ENCODE measurements at regions not wholly inside any gene's neighbourhood (a gene's known extent, or its start where the extent isn't known, plus 50 kb on each side); places are given as distances from the start of the nearest gene placed in this dataset.

DNA sequence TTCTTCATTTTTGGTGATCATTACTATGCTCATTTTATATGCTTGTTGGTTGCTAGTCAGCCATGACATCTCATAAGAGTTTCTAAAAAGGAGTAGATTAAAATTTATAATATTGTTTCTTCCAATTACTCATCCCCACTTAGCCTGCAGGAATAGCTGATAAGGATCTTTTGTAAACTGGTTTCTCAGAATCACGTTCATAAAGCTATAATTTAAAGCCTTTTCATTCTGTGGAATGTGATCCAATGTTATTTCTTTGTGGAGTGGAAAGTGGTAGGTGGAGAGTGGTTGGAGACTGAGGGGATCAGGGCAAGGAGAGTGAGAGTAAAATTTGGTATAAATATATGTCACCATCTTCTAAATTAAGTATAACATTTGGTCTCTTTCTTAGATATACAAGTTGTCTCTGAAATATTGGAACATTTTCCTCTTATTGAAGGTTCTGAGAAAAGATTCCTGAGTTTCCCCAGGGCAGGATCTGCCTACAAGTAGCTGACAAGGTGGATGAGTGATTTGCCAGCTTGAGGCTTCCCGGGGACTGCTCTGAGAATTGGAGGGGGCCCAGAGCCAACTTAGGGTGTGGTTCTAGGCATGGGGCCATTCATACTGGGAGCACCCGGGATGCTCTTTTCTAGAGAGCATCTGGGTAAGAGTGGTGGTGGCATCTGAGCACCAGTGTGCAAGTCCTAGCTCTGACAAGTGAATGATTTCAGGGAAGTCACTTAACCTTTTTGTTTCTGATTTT lies 116.4 kb downstream of the TBX19 start:
- Mint-ChIP-seq H3K36me3 (ENCODE audit: low read depth) (no peaks in the 10 kb centered on the region), H3K27ac (no peak overlapping the region), H3K9me3 (no peaks in the 10 kb centered on the region)

DNA sequence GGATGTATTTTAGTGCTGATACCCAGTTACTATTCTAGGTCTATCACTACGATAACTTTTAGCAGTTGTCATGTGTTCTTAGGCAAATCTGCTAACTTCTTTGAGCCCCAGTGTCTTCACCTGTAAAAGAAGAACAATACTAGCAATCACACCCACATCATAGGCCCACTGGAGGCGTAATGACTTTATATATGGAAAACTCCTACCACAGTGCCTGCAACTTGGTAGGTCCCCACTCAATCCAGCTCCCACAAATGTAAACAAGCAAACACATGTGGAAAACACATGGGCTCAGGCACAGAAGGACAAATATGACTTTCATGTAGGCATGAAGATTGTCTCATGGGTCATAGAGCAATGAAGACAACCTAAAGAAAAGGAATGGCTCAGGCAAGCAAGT lies 115.8 kb downstream of the TBX19 start:
- Mint-ChIP-seq H3K27me3 (ENCODE audit: low read depth) (peaks cover 14% of the 10 kb centered on the region), H3K36me3 (ENCODE audit: low read depth) (no peaks in the 10 kb centered on the region), H3K27ac (no peak overlapping the region), H3K4me1 (peaks cover 7% of the 10 kb centered on the region), H3K9me3 (no peaks in the 10 kb centered on the region), H3K4me3 (no peak overlapping the region)
- TF ChIP-seq, protein P1, sequence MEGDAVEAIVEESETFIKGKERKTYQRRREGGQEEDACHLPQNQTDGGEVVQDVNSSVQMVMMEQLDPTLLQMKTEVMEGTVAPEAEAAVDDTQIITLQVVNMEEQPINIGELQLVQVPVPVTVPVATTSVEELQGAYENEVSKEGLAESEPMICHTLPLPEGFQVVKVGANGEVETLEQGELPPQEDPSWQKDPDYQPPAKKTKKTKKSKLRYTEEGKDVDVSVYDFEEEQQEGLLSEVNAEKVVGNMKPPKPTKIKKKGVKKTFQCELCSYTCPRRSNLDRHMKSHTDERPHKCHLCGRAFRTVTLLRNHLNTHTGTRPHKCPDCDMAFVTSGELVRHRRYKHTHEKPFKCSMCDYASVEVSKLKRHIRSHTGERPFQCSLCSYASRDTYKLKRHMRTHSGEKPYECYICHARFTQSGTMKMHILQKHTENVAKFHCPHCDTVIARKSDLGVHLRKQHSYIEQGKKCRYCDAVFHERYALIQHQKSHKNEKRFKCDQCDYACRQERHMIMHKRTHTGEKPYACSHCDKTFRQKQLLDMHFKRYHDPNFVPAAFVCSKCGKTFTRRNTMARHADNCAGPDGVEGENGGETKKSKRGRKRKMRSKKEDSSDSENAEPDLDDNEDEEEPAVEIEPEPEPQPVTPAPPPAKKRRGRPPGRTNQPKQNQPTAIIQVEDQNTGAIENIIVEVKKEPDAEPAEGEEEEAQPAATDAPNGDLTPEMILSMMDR (IDR thresholded peaks at IDR 0.05; ENCODE audit: unreplicated experiment in 3 of 3) = no peak

More for the DNA sequence above, 116.4 kb downstream of the TBX19 start:
- Mint-ChIP-seq H3K4me3 (no peak overlapping the region), H3K4me1 (peaks cover 7% of the 10 kb centered on the region), H3K27me3 (ENCODE audit: low read depth) (peaks cover 14% of the 10 kb centered on the region)
- TF ChIP-seq, protein P1 (IDR thresholded peaks at IDR 0.05; ENCODE audit: unreplicated experiment in 3 of 3) = no peak

DNA sequence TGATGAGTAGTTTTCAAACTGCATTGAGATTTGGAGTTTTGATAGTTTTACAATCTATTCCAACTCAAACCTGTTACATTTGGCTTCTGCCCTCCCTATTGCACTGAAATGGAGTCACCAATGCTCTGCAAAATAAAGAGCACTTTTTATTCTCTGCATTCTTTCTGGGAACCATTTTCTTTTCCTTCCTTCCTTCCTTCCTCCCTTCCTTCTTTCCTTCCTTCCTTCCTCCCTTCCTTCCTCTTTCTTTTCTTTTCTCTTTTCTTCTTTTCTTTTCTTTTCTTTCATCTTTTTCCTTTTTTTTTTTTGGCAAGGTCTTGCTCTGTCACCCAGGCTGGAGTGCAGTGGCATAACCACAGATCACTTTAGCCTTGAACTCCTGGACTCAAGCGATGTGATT lies 114.2 kb downstream of the TBX19 start:
- peaks cover 14% of the 10 kb centered on the region for H3K27me3 Mint-ChIP-seq (ENCODE audit: low read depth)

DNA sequence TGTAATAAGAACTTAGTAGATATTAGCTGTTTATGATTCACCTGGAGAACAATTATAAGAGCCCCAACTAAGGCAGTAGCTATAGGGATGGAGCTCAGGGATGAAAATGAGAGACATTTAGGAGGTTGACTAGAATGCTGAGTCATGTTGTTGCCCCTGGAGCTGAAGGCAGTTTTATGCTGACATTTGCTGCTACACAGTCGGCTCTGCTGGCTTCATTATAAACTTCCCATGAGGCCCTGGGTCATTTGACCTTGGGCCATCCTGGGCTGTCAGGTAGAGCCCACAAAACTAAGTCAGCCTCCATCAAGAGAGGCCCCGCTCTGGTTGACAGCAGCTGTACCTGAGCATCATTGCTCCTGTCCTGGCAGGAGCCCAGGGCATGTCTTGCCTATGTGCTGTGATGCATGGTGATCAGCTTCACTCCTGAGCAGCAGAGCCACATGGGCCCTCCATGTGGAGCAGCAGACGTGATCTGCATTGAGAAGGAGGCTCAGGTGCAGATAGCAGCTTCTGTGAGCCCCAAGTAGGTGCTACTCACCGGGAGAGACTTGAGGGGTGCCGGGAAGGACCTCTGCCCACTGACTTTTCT lies 112.4 kb downstream of the TBX19 start:
- no peak overlapping the region for H3K27ac Mint-ChIP-seq
- peaks cover 3% of the 10 kb centered on the region for H3K4me1 Mint-ChIP-seq
- TF ChIP-seq, protein P1 (IDR thresholded peaks at IDR 0.05; ENCODE audit: unreplicated experiment in 3 of 3) = no peak
- H3K9me3 Mint-ChIP-seq = no peaks in the 10 kb centered on the region
- no peak overlapping the region for H3K4me3 Mint-ChIP-seq
- no peaks in the 10 kb centered on the region for H3K36me3 Mint-ChIP-seq (ENCODE audit: low read depth)
- H3K27me3 Mint-ChIP-seq (ENCODE audit: low read depth) = peaks cover 22% of the 10 kb centered on the region

More for the DNA sequence above, 114.2 kb downstream of the TBX19 start:
- H3K4me1 Mint-ChIP-seq = peaks cover 7% of the 10 kb centered on the region
- H3K36me3 Mint-ChIP-seq (ENCODE audit: low read depth) = no peaks in the 10 kb centered on the region
- H3K9me3 Mint-ChIP-seq = no peaks in the 10 kb centered on the region
- H3K4me3 Mint-ChIP-seq = no peak overlapping the region
- TF ChIP-seq, protein P1 (IDR thresholded peaks at IDR 0.05; ENCODE audit: unreplicated experiment in 3 of 3) = no peak
- no peak overlapping the region for H3K27ac Mint-ChIP-seq

DNA sequence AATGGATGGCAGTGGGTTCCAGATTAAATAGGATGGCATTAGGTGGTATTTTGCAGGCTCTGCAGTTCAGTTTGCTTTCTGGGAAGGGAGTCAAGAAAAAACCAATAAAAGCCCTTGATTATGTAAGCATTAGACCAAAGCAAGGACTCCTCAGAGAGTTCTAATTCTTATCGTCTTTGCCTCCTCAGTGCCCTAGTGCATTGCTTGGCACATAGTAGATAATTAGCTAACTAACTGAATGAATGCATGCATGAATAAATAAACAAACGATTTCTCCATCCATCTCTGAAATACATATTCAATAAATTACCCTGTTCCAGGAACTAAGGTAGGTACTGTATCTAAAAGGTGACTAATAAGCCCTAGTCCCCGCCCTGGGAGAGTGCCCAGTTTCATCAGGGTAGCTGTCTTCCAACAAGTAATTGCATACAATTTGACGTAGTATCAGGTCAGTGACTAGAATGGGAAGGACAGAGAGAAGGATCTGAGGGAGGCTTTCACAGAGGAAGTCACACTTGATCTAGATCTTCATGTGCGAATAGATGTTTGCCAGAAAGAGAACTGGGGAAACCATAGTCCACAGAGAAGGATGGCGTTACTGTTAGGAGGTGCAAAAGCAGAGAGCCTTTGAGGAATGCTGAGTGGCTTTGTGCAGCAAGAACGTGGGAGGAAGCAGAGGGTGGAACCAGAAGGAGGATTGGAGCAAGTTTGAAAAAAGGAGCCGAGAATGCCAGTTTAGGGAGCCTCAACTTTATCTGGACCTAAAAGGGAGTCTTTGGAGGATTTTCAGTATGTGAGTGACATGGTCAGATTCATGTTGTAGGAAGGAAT lies 111.4 kb downstream of the TBX19 start:
- no peaks in the 10 kb centered on the region for H3K9me3 Mint-ChIP-seq
- peaks cover 7% of the 10 kb centered on the region for H3K4me1 Mint-ChIP-seq
- H3K27ac Mint-ChIP-seq = no peak overlapping the region
- peaks cover 23% of the 10 kb centered on the region for H3K27me3 Mint-ChIP-seq (ENCODE audit: low read depth)
- H3K36me3 Mint-ChIP-seq (ENCODE audit: low read depth) = no peaks in the 10 kb centered on the region
- no peak overlapping the region for H3K4me3 Mint-ChIP-seq
- TF ChIP-seq, protein P1 (IDR thresholded peaks at IDR 0.05; ENCODE audit: unreplicated experiment in 3 of 3) = no peak

Measured in nephron (organoid).